Lung (tissue), 11 donors: ENCODE measurements at regions not wholly inside any gene's neighbourhood (a gene's known extent, or its start where the extent isn't known, plus 50 kb on each side); places are given as distances from the start of the nearest gene placed in this dataset.

Experiments used
- ATAC-seq: fragments of 200-7000 bp; cut with Tn5 transposase; one replicate; pipeline ENCODE4 v1.9.1; 2020; ENCODE audit warnings: moderate number of reproducible peaks; ENCODE audit not compliant: insufficient read depth, low FRiP score
- DNase-seq, 3 donors: peaks; one replicate each; pipeline ENCODE4 v3.0.0-alpha.2; 2013 to 2017
- H3K27ac ChIP-seq, 2 donors: one replicate each; pipeline ENCODE4 v1.5.1; 2013; ENCODE audit warnings: mild to moderate bottlenecking in 2 of 2, moderate library complexity in 2 of 2, control low read depth in 1 of 2, inconsistent platforms in 1 of 2, low read depth in 1 of 2, low read length in 1 of 2
- H3K27me3 ChIP-seq, 3 donors: one replicate each; pipeline ENCODE4 v1.5.1; 2013; ENCODE audit warnings: low read length in 2 of 3; ENCODE audit not compliant: control insufficient read depth in 3 of 3, insufficient read depth in 3 of 3
- H3K36me3 ChIP-seq, 4 donors: one replicate each; pipeline ENCODE4 v1.5.1; 2013; ENCODE audit warnings: low read length in 4 of 4, mild to moderate bottlenecking in 1 of 4, moderate library complexity in 1 of 4; ENCODE audit not compliant: control insufficient read depth in 4 of 4, insufficient read depth in 4 of 4
- H3K4me1 ChIP-seq, 5 donors: one replicate each; pipeline ENCODE4 v1.5.1; 2013; ENCODE audit warnings: low read length in 5 of 5, mild to moderate bottlenecking in 2 of 5, moderate library complexity in 1 of 5; ENCODE audit not compliant: control insufficient read depth in 5 of 5, insufficient read depth in 5 of 5
- H3K4me3 ChIP-seq: one replicate; pipeline ENCODE4 v1.5.1; 2013; ENCODE audit warnings: mild to moderate bottlenecking, control low read depth, moderate library complexity
- H3K9ac ChIP-seq, 2 donors: one replicate each; pipeline ENCODE4 v1.5.1; 2013; ENCODE audit warnings: low read length in 2 of 2, control low read depth in 1 of 2; ENCODE audit not compliant: insufficient read depth in 1 of 2
- H3K9me3 ChIP-seq, 4 donors: one replicate each; pipeline ENCODE4 v1.5.1; 2013; ENCODE audit warnings: low read length in 3 of 4, mild to moderate bottlenecking in 1 of 4, moderate library complexity in 1 of 4; ENCODE audit not compliant: control insufficient read depth in 4 of 4, insufficient read depth in 3 of 4
- WGBS, 2 donors: extraction: QIAGEN DNeasy Blood & Tissue Kit; methylation state at CpG; one replicate each; pipeline ENCODE4 v1.1.7; 2013; 5-methylcytosine and 5-hydroxymethylcytosine counted together
- TF ChIP-seq, protein P1 (sequence below): IDR thresholded peaks from 2 replicates; pipeline ENCODE4 v1.5.1; 2012; ENCODE audit warnings: mild to moderate bottlenecking; ENCODE audit errors: control extremely low read depth, extremely low read depth
- donor health status: control.
- donor health status: control.
- donor health status: Bipolar disorder and iron deficiency.
- donor health status: healthy.
- donor health status: DM: yes; HTN: yes; CAD: no.

DNA sequence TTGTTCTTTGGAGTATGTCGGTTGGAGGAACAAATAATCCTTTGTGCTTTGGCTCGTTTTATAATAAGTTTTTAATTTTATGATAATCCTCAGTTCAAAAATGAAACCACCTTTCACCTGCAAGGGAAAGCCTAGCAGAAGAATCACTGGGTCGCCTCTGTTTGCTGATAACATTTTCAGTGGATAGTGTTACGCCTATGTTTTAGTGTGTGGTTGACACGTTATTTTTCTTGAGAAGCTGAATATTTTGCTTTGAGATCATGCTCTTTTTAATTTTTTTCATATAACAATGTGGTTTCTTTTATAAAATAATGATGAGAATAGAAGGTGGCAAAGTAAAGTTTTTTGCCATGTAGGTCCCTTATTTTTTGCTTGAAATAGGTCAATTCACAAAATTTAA is 172.7 kb upstream of the ZEB2 start:
- 92 to 97% methylated on average over 5 of the region's 5 CpGs for WGBS, 2 donors
- ATAC-seq (no peak), DNase-seq (no peak)
- TF ChIP-seq, protein P1, sequence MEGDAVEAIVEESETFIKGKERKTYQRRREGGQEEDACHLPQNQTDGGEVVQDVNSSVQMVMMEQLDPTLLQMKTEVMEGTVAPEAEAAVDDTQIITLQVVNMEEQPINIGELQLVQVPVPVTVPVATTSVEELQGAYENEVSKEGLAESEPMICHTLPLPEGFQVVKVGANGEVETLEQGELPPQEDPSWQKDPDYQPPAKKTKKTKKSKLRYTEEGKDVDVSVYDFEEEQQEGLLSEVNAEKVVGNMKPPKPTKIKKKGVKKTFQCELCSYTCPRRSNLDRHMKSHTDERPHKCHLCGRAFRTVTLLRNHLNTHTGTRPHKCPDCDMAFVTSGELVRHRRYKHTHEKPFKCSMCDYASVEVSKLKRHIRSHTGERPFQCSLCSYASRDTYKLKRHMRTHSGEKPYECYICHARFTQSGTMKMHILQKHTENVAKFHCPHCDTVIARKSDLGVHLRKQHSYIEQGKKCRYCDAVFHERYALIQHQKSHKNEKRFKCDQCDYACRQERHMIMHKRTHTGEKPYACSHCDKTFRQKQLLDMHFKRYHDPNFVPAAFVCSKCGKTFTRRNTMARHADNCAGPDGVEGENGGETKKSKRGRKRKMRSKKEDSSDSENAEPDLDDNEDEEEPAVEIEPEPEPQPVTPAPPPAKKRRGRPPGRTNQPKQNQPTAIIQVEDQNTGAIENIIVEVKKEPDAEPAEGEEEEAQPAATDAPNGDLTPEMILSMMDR: no peak
- no peak overlapping the region for H3K27ac ChIP-seq
- H3K4me3 ChIP-seq: no peak overlapping the region
- no peaks in the 10 kb centered on the region for H3K27me3 ChIP-seq
- no peak overlapping the region for H3K9ac ChIP-seq
- no peaks in the 10 kb centered on the region for H3K9me3 ChIP-seq
- H3K36me3 ChIP-seq: no peaks in the 10 kb centered on the region
- H3K4me1 ChIP-seq: no peaks in the 10 kb centered on the region

GRCh38 chr2:144690771-144691170 is 170.9 kb upstream of the ZEB2 start:
- no peak overlapping the region for H3K27ac ChIP-seq
- no peak for DNase-seq
- no peaks in the 10 kb centered on the region for H3K27me3 ChIP-seq
- no peaks in the 10 kb centered on the region for H3K36me3 ChIP-seq
- peaks cover 0 to 1% (median 0%) of the 10 kb centered on the region in 5 donors for H3K4me1 ChIP-seq
- ATAC-seq: no peak
- TF ChIP-seq, protein P1: no peak
- H3K4me3 ChIP-seq: no peak overlapping the region
- WGBS, 2 donors: 85 to 91% methylated on average over 2 of the region's 2 CpGs
- H3K9me3 ChIP-seq: no peaks in the 10 kb centered on the region
- H3K9ac ChIP-seq: no peak overlapping the region

DNA sequence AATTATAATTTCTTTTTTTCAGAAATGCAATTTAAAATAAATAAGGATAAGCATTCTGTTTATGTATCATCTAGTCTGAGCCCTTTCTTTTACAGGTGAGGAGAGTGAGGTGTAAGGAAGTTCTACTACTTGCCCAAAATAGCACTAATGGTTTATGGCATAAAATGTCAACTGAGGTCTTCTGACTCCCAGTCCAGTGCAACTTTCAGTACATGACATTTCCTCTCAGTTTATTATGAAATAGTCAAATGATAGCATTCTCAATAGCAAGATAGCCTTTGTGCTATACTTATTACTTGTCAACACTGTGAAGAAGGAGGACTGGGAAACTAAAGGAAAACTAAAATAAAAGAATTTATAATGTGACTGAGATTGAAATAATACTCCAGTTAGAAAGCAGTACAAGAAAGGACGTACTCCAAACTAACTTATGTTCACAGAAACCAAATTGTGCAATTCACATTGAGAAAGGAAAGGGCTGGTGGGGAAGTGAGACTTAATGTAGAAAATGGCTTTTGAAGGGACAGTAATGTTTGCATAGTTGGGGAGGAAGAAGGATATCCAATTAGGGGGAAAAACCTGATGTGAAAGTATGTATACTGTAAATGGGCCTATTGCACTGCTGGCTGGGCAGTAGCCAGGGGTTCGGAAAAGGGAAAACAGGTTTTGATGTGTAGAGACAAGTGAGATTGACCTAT is 166.7 kb upstream of the ZEB2 start:
- H3K4me3 ChIP-seq: no peak overlapping the region
- no peaks in the 10 kb centered on the region for H3K36me3 ChIP-seq
- H3K9me3 ChIP-seq: no peaks in the 10 kb centered on the region
- peak in 2 of 3 donors; percentile 25 to 68 for DNase-seq
- WGBS, 2 donors: 31 to 49% methylated on average over 2 of the region's 2 CpGs
- ATAC-seq: no peak
- H3K27ac ChIP-seq: no peak overlapping the region
- TF ChIP-seq, protein P1: no peak
- no peaks in the 10 kb centered on the region for H3K27me3 ChIP-seq
- H3K9ac ChIP-seq: no peak overlapping the region
- peaks cover 0 to 14% (median 0%) of the 10 kb centered on the region in 5 donors for H3K4me1 ChIP-seq

GRCh38 chr2:144683966-144684365 is 164.0 kb upstream of the ZEB2 start:
- H3K4me1 ChIP-seq: peaks cover 0 to 14% (median 0%) of the 10 kb centered on the region in 5 donors
- ATAC-seq (no peak), DNase-seq (no peak)
- H3K9me3 ChIP-seq: no peaks in the 10 kb centered on the region
- TF ChIP-seq, protein P1: no peak
- H3K36me3 ChIP-seq: no peaks in the 10 kb centered on the region
- no peak overlapping the region for H3K4me3 ChIP-seq
- 75 to 81% methylated on average over 3 of the region's 3 CpGs for WGBS, 2 donors
- H3K9ac ChIP-seq: no peak overlapping the region
- no peak overlapping the region for H3K27ac ChIP-seq
- no peaks in the 10 kb centered on the region for H3K27me3 ChIP-seq
